ENCODE measurements at regions not wholly inside any gene's neighbourhood (a gene's known extent, or its start where the extent isn't known, plus 50 kb on each side); places are given as distances from the start of the nearest gene placed in this dataset.

DNA sequence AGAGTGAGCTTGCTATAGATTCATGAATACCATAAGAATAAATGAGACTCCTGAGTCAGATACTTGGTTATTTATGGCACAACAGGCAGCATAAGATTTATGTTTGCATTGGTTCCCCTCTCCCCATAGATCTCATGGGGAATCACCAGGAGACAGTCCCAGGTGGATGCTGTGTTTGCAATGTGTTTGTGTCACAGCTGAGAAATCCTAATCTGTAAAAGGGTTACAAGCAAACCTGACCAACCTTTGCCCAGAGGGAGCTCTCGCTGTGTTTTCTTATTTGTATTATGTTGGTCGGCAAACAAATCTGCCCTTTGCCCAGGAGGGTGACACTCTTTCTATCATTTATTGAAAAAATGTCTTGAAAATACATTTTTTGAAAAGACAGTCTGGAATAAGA is 236.2 kb downstream of the ZPLD1 start:
- Histone ChIP-seq H3K9me3 (no peaks in the 10 kb centered on the region), H3K36me3 (ENCODE audit: low read depth) (no peaks in the 10 kb centered on the region), H3K4me3 (no peak overlapping the region), H3K4me1 (ENCODE audit: low read depth) (no peaks in the 10 kb centered on the region)
- no peak for TF ChIP-seq CTCF (IDR thresholded peaks at IDR 0.05)
- DNase-seq (no peak), ATAC-seq (no peak)
- intact Hi-C loops (cut with DNase I, micrococcal nuclease), result no loop called here

DNA sequence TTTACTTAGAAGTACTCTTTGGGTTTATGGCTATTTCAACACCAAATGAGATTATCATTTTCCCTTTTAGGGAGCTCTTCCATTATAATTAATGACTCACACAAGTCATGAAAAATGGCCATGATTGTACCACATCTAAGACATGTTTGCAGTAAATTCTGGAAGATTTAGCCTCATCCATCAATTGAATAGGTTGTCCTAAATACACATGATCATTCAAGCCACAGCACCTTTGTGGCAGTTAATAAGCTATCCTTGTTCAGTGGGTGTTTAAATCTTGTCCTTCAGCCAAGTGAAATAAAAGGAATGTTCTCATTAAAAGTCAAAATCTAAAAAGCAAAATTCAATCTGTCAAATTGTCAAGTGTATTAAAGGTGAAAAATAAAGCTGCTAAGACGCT is 237.5 kb downstream of the ZPLD1 start:
- ATAC-seq, result no peak
- no peaks in the 10 kb centered on the region for H3K36me3 ChIP-seq (ENCODE audit: low read depth)

DNA sequence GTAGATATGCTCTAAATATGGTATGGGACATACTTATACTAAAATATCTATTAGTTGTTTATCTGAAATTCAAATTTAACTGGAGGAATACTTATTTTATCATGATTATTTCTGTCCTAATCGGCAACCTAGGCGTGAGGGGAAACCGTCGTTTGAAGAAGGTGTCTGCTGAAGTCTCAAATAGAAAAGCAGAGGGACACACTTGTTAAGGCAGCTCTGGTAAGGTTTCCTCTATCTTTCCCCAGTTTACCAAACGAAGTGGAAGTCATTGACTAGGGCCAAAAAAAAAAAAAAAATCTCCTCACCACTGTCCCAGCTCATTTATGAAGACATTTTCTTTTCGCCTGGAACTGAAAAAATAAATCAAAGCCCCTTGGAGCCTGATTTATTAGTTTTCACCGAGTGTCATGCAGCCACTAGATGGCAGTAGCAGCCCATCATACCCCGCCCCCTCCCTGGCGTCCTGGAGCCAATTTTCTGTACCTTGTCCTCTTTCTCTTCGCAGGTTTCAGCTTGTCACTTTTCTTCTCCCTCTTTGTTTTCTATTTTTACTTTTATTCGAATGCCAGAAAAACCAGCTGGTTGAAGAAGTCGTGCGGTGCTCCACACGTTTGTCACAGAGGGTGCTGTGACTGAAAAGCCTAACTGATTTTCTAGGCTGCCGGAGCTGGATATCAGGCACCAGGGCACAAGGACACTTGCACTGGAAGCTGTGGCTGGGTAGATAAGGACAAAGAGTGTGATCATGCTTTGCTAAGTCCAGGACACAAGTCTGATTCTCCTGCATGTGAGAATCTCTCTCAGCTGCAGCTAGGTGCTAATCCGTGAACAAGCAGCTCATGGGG is 238.7 kb downstream of the ZPLD1 start:
- ATAC-seq (peak; percentile 69), DNase-seq (peak; percentile 26 to 69 (median 44))
- peak; percentile 33 for TF ChIP-seq CTCF (IDR thresholded peaks at IDR 0.05)
- Histone ChIP-seq H3K4me3 (no peak overlapping the region), H3K9me3 (no peaks in the 10 kb centered on the region), H3K4me1 (ENCODE audit: low read depth) (no peaks in the 10 kb centered on the region), H3K36me3 (ENCODE audit: low read depth) (no peaks in the 10 kb centered on the region)
- intact Hi-C loops (cut with DNase I, micrococcal nuclease), result no loop called here

More for the DNA sequence above, 237.5 kb downstream of the ZPLD1 start:
- H3K4me3 ChIP-seq, result no peak overlapping the region
- TF ChIP-seq CTCF (IDR thresholded peaks at IDR 0.05), result no peak
- intact Hi-C loops (cut with DNase I, micrococcal nuclease), result no loop called here
- no peaks in the 10 kb centered on the region for H3K4me1 ChIP-seq (ENCODE audit: low read depth)
- H3K9me3 ChIP-seq, result no peaks in the 10 kb centered on the region
- no peak for DNase-seq

GRCh38 chr3:102674284-102674683 is 239.5 kb downstream of the ZPLD1 start:
- Histone ChIP-seq H3K4me3 (no peak overlapping the region), H3K9me3 (no peaks in the 10 kb centered on the region), H3K4me1 (ENCODE audit: low read depth) (no peaks in the 10 kb centered on the region), H3K36me3 (ENCODE audit: low read depth) (no peaks in the 10 kb centered on the region)
- ATAC-seq, result no peak
- no peak for DNase-seq
- TF ChIP-seq CTCF (IDR thresholded peaks at IDR 0.05), result no peak
- intact Hi-C loops (cut with DNase I, micrococcal nuclease), result no loop called here

DNA sequence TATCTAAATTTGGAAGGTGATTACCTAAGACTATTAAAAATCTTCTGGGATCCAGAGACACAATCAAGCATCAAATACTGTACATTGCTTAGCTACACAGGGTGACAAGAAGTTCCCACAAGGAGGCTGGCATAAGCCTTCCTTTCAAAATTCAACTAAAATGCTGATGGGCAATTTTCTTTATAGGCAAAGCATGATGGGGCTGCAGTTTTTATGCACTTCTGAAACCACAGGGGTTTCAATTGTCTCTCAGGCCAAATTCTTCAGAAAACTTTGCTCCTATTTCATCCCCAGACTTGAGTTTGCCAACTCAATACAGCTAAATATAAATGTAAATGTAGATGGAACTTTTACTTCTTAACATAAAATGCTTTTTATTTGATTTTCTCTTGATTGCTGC is 241.6 kb downstream of the ZPLD1 start:
- Histone ChIP-seq H3K4me1 (ENCODE audit: low read depth) (no peaks in the 10 kb centered on the region), H3K36me3 (ENCODE audit: low read depth) (no peaks in the 10 kb centered on the region), H3K9me3 (no peaks in the 10 kb centered on the region), H3K4me3 (no peak overlapping the region)
- no peak for TF ChIP-seq CTCF (IDR thresholded peaks at IDR 0.05)
- no peak for ATAC-seq
- DNase-seq, result no peak
- intact Hi-C loops (cut with DNase I, micrococcal nuclease), result no loop called here
